Esophagus muscularis mucosa (tissue), 3 donors: ENCODE measurements at regions not wholly inside any gene's neighbourhood (a gene's known extent, or its start where the extent isn't known, plus 50 kb on each side); places are given as distances from the start of the nearest gene placed in this dataset.

Source experiments
- CTCF ChIP-seq, 3 experiments: fragments of 200-600 bp in 2 of 3; fragments of 450-650 bp in 1 of 3; sonication (generic) in 2 of 3; IDR thresholded peaks; one replicate each; pipeline ENCODE4 v1.5.1; 2017 to 2019; ENCODE audit warnings: antibody characterized with exemption in 3 of 3, mild to moderate bottlenecking in 2 of 3, moderate library complexity in 1 of 3
- EP300 ChIP-seq: sonication (generic); formaldehyde crosslinking; IDR thresholded peaks from one replicate; pipeline ENCODE4 v1.6.1; 2017; ENCODE audit warnings: antibody characterized with exemption

DNA sequence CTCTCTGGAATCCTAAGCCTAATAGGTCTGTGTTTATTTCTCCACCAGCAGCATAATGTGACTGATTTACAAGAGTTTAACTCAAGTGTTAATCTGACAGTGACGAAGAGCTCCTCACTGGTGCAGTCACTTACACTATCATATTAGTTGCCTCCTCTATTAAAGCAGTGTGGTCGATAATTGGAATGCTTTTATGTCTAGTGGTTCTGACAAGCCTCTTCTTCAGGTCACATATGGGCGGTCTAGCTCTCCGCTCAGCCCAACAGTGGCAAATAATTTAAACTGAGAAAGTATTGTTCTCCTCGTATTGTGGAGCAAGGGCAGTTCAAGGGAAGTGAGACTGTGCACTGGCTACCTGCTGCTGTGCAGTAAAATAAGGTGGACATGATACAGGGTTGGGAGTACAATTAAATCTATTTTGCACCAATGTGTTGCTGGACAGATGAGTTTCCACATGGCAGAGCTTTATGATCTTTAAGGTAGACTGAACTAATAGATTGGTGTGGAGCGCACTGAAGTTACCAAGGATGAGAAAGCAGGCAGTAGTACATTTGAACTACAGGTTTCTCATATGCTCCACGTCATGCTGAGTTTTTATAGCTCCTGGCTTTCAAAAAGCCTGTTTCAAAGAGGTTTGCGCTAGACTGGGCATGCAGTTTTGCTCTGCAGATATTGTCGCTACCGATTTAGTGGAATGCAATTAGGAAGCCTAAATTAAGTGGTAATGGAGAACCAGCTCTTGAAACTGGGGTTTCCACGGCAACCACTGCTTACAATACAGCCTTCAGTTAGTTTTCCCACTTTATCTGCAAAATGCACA lies 151.7 kb upstream of the POU3F3 start:
- TF ChIP-seq CTCF (IDR thresholded peaks at IDR 0.05), result no peak
- no peak for TF ChIP-seq EP300
